Peyer's patch (tissue), 4 donors: ENCODE measurements at regions not wholly inside any gene's neighbourhood (a gene's known extent, or its start where the extent isn't known, plus 50 kb on each side); places are given as distances from the start of the nearest gene placed in this dataset.

Source experiments
- DNase-seq, 3 donors: peaks; one replicate each; pipeline ENCODE4 v3.0.0-alpha.2; 2017 to 2019
- H3K27ac ChIP-seq, 4 donors: fragments of 200-600 bp; sonication (generic); one replicate each; pipeline ENCODE4 v1.5.1; 2016 to 2019
- H3K27me3 ChIP-seq, 2 donors: fragments of 200-600 bp; sonication (generic); one replicate each; pipeline ENCODE4 v1.5.1; 2019
- H3K36me3 ChIP-seq, 3 donors: fragments of 200-600 bp; sonication (generic); one replicate each; pipeline ENCODE4 v1.5.1; 2016 to 2019
- H3K4me1 ChIP-seq, 4 donors: fragments of 200-600 bp; sonication (generic); one replicate each; pipeline ENCODE4 v1.5.1; 2016 to 2019
- H3K4me3 ChIP-seq, 4 donors: fragments of 200-600 bp; sonication (generic); 1 replicate in 3 of 4; 2 replicates in 1 of 4; pipeline ENCODE4 v1.5.1; 2016 to 2019; ENCODE audit warnings: mild to moderate bottlenecking in 1 of 4
- H3K9me3 ChIP-seq, 4 donors: fragments of 200-600 bp; sonication (generic); one replicate each; pipeline ENCODE4 v1.5.1; 2016 to 2019; ENCODE audit warnings: mild to moderate bottlenecking in 1 of 4
- CTCF ChIP-seq, 6 experiments: fragments of 450-650 bp in 4 of 6; fragments of 200-600 bp in 2 of 6; sonication (generic) in 1 of 6; IDR thresholded peaks; one replicate each; pipeline ENCODE4 v1.5.1; 2017 to 2019; ENCODE audit warnings: antibody characterized with exemption in 6 of 6, mild to moderate bottlenecking in 3 of 6, moderate library complexity in 1 of 6
- POLR2A ChIP-seq, 2 donors: fragments of 450-650 bp; IDR thresholded peaks; one replicate each; pipeline ENCODE4 v1.5.1; 2017; ENCODE audit warnings: antibody characterized with exemption in 2 of 2, mild to moderate bottlenecking in 2 of 2, moderate library complexity in 2 of 2

- TF ChIP-seq CTCF (IDR thresholded peaks at IDR 0.05), result no peak
- TF ChIP-seq POLR2A (IDR thresholded peaks at IDR 0.05), result no peak
These were observed 50.8 kb upstream of the KCNJ6 start for GRCh38 chr21:37967036-37967435.

GRCh38 chr21:37968744-37969143 lies 52.5 kb upstream of the KCNJ6 start:
- Histone ChIP-seq H3K27ac (no peak overlapping the region), H3K36me3 (no peaks in the 10 kb centered on the region), H3K4me3 (no peak overlapping the region), H3K4me1 (no peaks in the 10 kb centered on the region), H3K9me3 (no peaks in the 10 kb centered on the region), H3K27me3 (no peaks in the 10 kb centered on the region)
- TF ChIP-seq POLR2A (IDR thresholded peaks at IDR 0.05) (no peak), CTCF (IDR thresholded peaks at IDR 0.05) (no peak)
- DNase-seq, result no peak

More at GRCh38 chr21:37967036-37967435, 50.8 kb upstream of the KCNJ6 start:
- Histone ChIP-seq H3K4me1 (no peaks in the 10 kb centered on the region), H3K27ac (no peak overlapping the region), H3K36me3 (no peaks in the 10 kb centered on the region), H3K4me3 (no peak overlapping the region), H3K9me3 (no peaks in the 10 kb centered on the region), H3K27me3 (no peaks in the 10 kb centered on the region)
- no peak for DNase-seq

- TF ChIP-seq POLR2A (IDR thresholded peaks at IDR 0.05) (no peak), CTCF (IDR thresholded peaks at IDR 0.05) (no peak)
- no peak for DNase-seq
- H3K4me1 ChIP-seq, result no peaks in the 10 kb centered on the region
These were observed 54.3 kb upstream of the KCNJ6 start for GRCh38 chr21:37970548-37970947.

GRCh38 chr21:37971390-37971950 lies 55.2 kb upstream of the KCNJ6 start:
- H3K9me3 ChIP-seq, result no peaks in the 10 kb centered on the region
- no peaks in the 10 kb centered on the region for H3K27me3 ChIP-seq
- no peaks in the 10 kb centered on the region for H3K36me3 ChIP-seq
- DNase-seq, result no peak
- H3K27ac ChIP-seq, result no peak overlapping the region
- TF ChIP-seq POLR2A (IDR thresholded peaks at IDR 0.05) (no peak), CTCF (IDR thresholded peaks at IDR 0.05) (no peak)
- no peak overlapping the region for H3K4me3 ChIP-seq
- no peaks in the 10 kb centered on the region for H3K4me1 ChIP-seq

More at GRCh38 chr21:37970548-37970947, 54.3 kb upstream of the KCNJ6 start:
- Histone ChIP-seq H3K27ac (no peak overlapping the region), H3K36me3 (no peaks in the 10 kb centered on the region), H3K9me3 (no peaks in the 10 kb centered on the region), H3K4me3 (no peak overlapping the region), H3K27me3 (no peaks in the 10 kb centered on the region)

GRCh38 chr21:37974081-37974480 lies 57.8 kb upstream of the KCNJ6 start:
- Histone ChIP-seq H3K27me3 (no peaks in the 10 kb centered on the region), H3K9me3 (no peaks in the 10 kb centered on the region)

More at GRCh38 chr21:37974081-37974480, 57.8 kb upstream of the KCNJ6 start:
- Histone ChIP-seq H3K36me3 (no peaks in the 10 kb centered on the region), H3K4me1 (no peaks in the 10 kb centered on the region), H3K4me3 (no peak overlapping the region), H3K27ac (no peak overlapping the region)
- DNase-seq, result no peak
- TF ChIP-seq CTCF (IDR thresholded peaks at IDR 0.05) (no peak), POLR2A (IDR thresholded peaks at IDR 0.05) (no peak)
